GM12892 (cell line): ENCODE measurements at regions not wholly inside any gene's neighbourhood (a gene's known extent, or its start where the extent isn't known, plus 50 kb on each side); places are given as distances from the start of the nearest gene placed in this dataset.

Source experiments
- POLR2A ChIP-seq: IDR thresholded peaks from 2 replicates; pipeline ENCODE4 v1.6.1; 2011; ENCODE audit warnings: low read depth, low read length, control low read depth
- POLR2AphosphoS5 ChIP-seq: IDR thresholded peaks from 2 replicates; pipeline ENCODE4 v1.6.1; 2011; ENCODE audit warnings: low read depth, low read length, control low read depth
- TAF1 ChIP-seq: IDR thresholded peaks from 2 replicates; pipeline ENCODE4 v1.6.1; 2011; ENCODE audit warnings: low read depth, mild to moderate bottlenecking, control low read depth, low read length, borderline replicate concordance

DNA sequence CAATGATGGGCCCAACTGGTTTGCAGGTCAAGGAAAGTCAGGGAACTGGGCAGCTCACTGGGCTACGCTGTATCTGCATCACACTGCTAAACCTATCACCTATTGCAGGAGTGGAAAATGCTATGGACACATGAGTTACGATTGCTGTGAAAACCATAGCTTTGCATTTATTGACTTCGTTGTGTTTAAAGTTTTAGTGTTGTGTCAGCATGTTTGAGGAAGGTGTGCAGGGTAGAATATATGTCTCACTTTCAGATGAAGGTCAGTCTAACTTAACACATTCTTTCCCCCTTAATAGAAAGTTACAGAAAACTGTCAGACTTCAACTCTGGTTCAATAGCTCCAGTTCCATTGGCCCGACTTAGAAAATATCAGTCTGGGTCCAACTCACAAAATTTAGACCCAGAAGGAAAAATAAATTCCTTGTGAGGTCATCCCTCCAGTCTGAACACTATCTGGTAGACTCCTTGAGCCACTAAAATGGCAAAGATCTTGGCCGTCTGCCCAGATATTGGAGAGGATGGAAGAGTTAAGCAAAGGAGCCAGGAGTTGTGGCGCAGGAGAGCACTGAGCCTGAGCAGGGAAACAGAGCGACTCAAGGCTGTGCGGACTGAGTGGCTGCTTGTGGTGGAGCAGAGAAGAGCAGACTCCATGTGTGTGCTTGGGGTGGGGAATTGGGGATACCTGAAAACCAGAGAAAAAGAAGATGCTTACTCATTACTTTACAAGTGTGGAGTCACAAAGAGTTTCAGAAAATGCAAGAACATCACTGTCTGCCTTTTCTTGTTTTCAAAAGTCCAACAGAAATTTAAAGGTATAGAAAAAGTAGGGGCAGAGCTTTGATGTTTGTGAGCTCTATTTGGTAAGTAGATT is 518.5 kb downstream of the FGF9 start:
- TF ChIP-seq POLR2A (no peak), POLR2AphosphoS5 (no peak), TAF1 (no peak)
